Hepatocyte (in vitro differentiated cells): ENCODE measurements at regions not wholly inside any gene's neighbourhood (a gene's known extent, or its start where the extent isn't known, plus 50 kb on each side); places are given as distances from the start of the nearest gene placed in this dataset.

Source experiments
- DNase-seq: peaks from one replicate; pipeline ENCODE4 v3.0.0-alpha.2; 2016; ENCODE audit warnings: low spot score
- H2AFZ ChIP-seq: fragments of 200-600 bp; sonication (generic); 2 replicates; pipeline ENCODE4 v1.6.0; 2016; ENCODE audit warnings: antibody characterized with exemption, mild to moderate bottlenecking
- H3K27ac ChIP-seq: fragments of 200-600 bp; sonication (generic); 2 replicates; pipeline ENCODE4 v1.5.1; 2016; ENCODE audit warnings: mild to moderate bottlenecking
- H3K27me3 ChIP-seq: fragments of 200-600 bp; sonication (generic); 2 replicates; pipeline ENCODE4 v1.6.1; 2016
- H3K36me3 ChIP-seq: fragments of 200-600 bp; sonication (generic); replicated peaks from 2 replicates; pipeline ENCODE4 v1.5.1; 2016; ENCODE audit warnings: low read depth; ENCODE audit not compliant: insufficient read depth
- H3K4me1 ChIP-seq: fragments of 200-600 bp; sonication (generic); 2 replicates; pipeline ENCODE4 v1.5.1; 2016; ENCODE audit warnings: mild to moderate bottlenecking, moderate library complexity; ENCODE audit not compliant: insufficient read depth
- H3K4me2 ChIP-seq: fragments of 200-600 bp; sonication (generic); 2 replicates; pipeline ENCODE4 v1.6.0; 2016
- H3K4me3 ChIP-seq: fragments of 200-600 bp; sonication (generic); 2 replicates; pipeline ENCODE4 v1.5.1; 2016; ENCODE audit warnings: mild to moderate bottlenecking
- H3K79me2 ChIP-seq: fragments of 200-600 bp; sonication (generic); 2 replicates; pipeline ENCODE4 v1.6.0; 2017; ENCODE audit warnings: mild to moderate bottlenecking
- H3K9me2 ChIP-seq: fragments of 200-600 bp; sonication (generic); replicated peaks from 2 replicates; pipeline ENCODE4 v1.6.0; 2017; ENCODE audit warnings: mild to moderate bottlenecking; ENCODE audit not compliant: insufficient read depth
- H3K9me3 ChIP-seq: fragments of 200-600 bp; sonication (generic); 2 replicates; pipeline ENCODE4 v1.5.1; 2016; ENCODE audit warnings: low read depth, mild to moderate bottlenecking
- H4K20me1 ChIP-seq: fragments of 200-600 bp; sonication (generic); 2 replicates; pipeline ENCODE4 v1.6.0; 2016; ENCODE audit warnings: mild to moderate bottlenecking; ENCODE audit not compliant: insufficient read depth, poor library complexity, severe bottlenecking
- CTCF ChIP-seq: fragments of 200-600 bp; sonication (generic); IDR thresholded peaks from 2 replicates; pipeline ENCODE4 v1.5.1; 2016; ENCODE audit warnings: antibody characterized with exemption, mild to moderate bottlenecking; ENCODE audit not compliant: poor library complexity
- EZH2 ChIP-seq: fragments of 200-600 bp; sonication (generic); IDR thresholded peaks from 2 replicates; pipeline ENCODE4 v1.6.1; 2016; ENCODE audit warnings: antibody characterized with exemption, mild to moderate bottlenecking, borderline replicate concordance
- EZH2phosphoT487 ChIP-seq: fragments of 200-600 bp; sonication (generic); IDR thresholded peaks from one replicate; pipeline ENCODE4 v1.6.1; 2018; ENCODE audit warnings: antibody characterized with exemption, mild to moderate bottlenecking, low read depth, moderate library complexity; ENCODE audit not compliant: unreplicated experiment, severe bottlenecking
- WGBS: methylation state at CpG from one replicate; pipeline ENCODE4 v1.1.6; 2016; ENCODE audit warnings: low lambda C conversion rate; ENCODE audit errors: missing lambda C conversion rate; 5-methylcytosine and 5-hydroxymethylcytosine counted together

- H3K9me2 ChIP-seq, result no peaks in the 10 kb centered on the region
- no peaks in the 10 kb centered on the region for H3K36me3 ChIP-seq
- no peaks in the 10 kb centered on the region for H3K27me3 ChIP-seq
- H3K27ac ChIP-seq, result no peak overlapping the region
- no peaks in the 10 kb centered on the region for H4K20me1 ChIP-seq
- H3K4me1 ChIP-seq, result peaks cover 17% of the 10 kb centered on the region
- DNase-seq, result no peak
- 75% methylated on average over 8 of the region's 8 CpGs for WGBS
- no peak overlapping the region for H3K4me2 ChIP-seq
- H3K4me3 ChIP-seq, result no peak overlapping the region
- no peaks in the 10 kb centered on the region for H3K9me3 ChIP-seq
- H2AFZ ChIP-seq, result no peak overlapping the region
- no peaks in the 10 kb centered on the region for H3K79me2 ChIP-seq
- TF ChIP-seq CTCF, result no peak
- TF ChIP-seq EZH2, result no peak
These were observed 223.1 kb upstream of the MYLIP start for GRCh38 chr6:15905488-15906419.

GRCh38 chr6:15904651-15905376 lies 224.1 kb upstream of the MYLIP start:
- Histone ChIP-seq H3K9me3 (no peaks in the 10 kb centered on the region), H3K79me2 (no peaks in the 10 kb centered on the region), H3K4me3 (no peak overlapping the region), H3K9me2 (no peaks in the 10 kb centered on the region), H3K27ac (no peak overlapping the region), H2AFZ (no peak overlapping the region), H4K20me1 (no peaks in the 10 kb centered on the region), H3K4me2 (no peak overlapping the region), H3K4me1 (peaks cover 19% of the 10 kb centered on the region), H3K27me3 (no peaks in the 10 kb centered on the region), H3K36me3 (no peaks in the 10 kb centered on the region)
- TF ChIP-seq EZH2, result no peak
- no peak for TF ChIP-seq CTCF
- no peak for TF ChIP-seq EZH2phosphoT487
- no peak for DNase-seq
- WGBS, result 85% methylated on average over 6 of the region's 6 CpGs

- H3K36me3 ChIP-seq, result no peaks in the 10 kb centered on the region
- H3K4me3 ChIP-seq, result no peak overlapping the region
- no peaks in the 10 kb centered on the region for H3K27me3 ChIP-seq
- no peaks in the 10 kb centered on the region for H3K9me3 ChIP-seq
- peaks cover 9% of the 10 kb centered on the region for H3K4me1 ChIP-seq
- peak; percentile 68 for DNase-seq
- H2AFZ ChIP-seq, result no peak overlapping the region
- no peaks in the 10 kb centered on the region for H3K79me2 ChIP-seq
- no peak overlapping the region for H3K4me2 ChIP-seq
- 59% methylated on average over 13 of the region's 13 CpGs for WGBS
- H3K27ac ChIP-seq, result peak overlapping the region; percentile 80
- no peaks in the 10 kb centered on the region for H4K20me1 ChIP-seq
- TF ChIP-seq CTCF, result no peak
- TF ChIP-seq EZH2, result no peak
- no peaks in the 10 kb centered on the region for H3K9me2 ChIP-seq
These were observed 227.5 kb upstream of the MYLIP start for GRCh38 chr6:15901141-15902115.
